Heart right ventricle (tissue), 16 donors: ENCODE measurements at regions not wholly inside any gene's neighbourhood (a gene's known extent, or its start where the extent isn't known, plus 50 kb on each side); places are given as distances from the start of the nearest gene placed in this dataset.

ENCODE experiments used
- ATAC-seq, 8 donors: fragments of 200-7000 bp; cut with Tn5 transposase; one replicate each; pipeline ENCODE4 v1.9.1; 2020; ENCODE audit warnings: mild to moderate bottlenecking in 8 of 8, moderate library complexity in 8 of 8, moderate number of reproducible peaks in 1 of 8
- DNase-seq, 2 donors: peaks; one replicate each; pipeline ENCODE4 v3.0.0-alpha.2; 2020
- H3K27ac ChIP-seq, 10 donors: fragments of 200-600 bp; sonication (generic) in 2 of 10; one replicate each; pipeline versions ENCODE4 v1.5.0 to v1.8.0; 2020 to 2022; ENCODE audit warnings: mild to moderate bottlenecking in 3 of 10
- H3K27me3 ChIP-seq, 7 donors: fragments of 200-600 bp; one replicate each; pipeline ENCODE4 v1.8.0; 2021 to 2022; ENCODE audit warnings: mild to moderate bottlenecking in 2 of 7
- H3K36me3 ChIP-seq, 9 donors: fragments of 200-600 bp; sonication (generic) in 1 of 9; one replicate each; pipeline versions ENCODE4 v1.5.0 to v1.8.0; 2020 to 2022; ENCODE audit warnings: mild to moderate bottlenecking in 2 of 9
- H3K4me1 ChIP-seq, 9 donors: fragments of 200-600 bp; sonication (generic) in 1 of 9; one replicate each; pipeline versions ENCODE4 v1.5.0 to v1.8.0; 2020 to 2022; ENCODE audit warnings: mild to moderate bottlenecking in 4 of 9
- H3K4me3 ChIP-seq, 10 donors: fragments of 200-600 bp; sonication (generic) in 2 of 10; one replicate each; pipeline versions ENCODE4 v1.5.0 to v1.8.0; 2020 to 2022; ENCODE audit warnings: mild to moderate bottlenecking in 7 of 10, moderate library complexity in 2 of 10
- H3K9me3 ChIP-seq, 11 donors: fragments of 200-600 bp in 10 of 11; sonication (generic) in 2 of 11; one replicate each; pipeline versions ENCODE4 v1.5.0 to v1.8.0; 2013 to 2022; ENCODE audit warnings: mild to moderate bottlenecking in 2 of 11, control low read depth in 1 of 11, moderate library complexity in 1 of 11
- CTCF ChIP-seq, 9 donors: fragments of 200-600 bp; sonication (generic) in 2 of 9; IDR thresholded peaks; one replicate each; pipeline versions ENCODE4 v1.5.0 to v1.8.0; 2021 to 2022; ENCODE audit warnings: antibody characterized with exemption in 9 of 9, mild to moderate bottlenecking in 5 of 9, moderate library complexity in 1 of 9
- WGBS, 2 donors: extraction: QIAGEN DNeasy Blood & Tissue Kit; methylation state at CpG; one replicate each; pipeline ENCODE4 v1.1.7; 2013; ENCODE audit warnings: inconsistent platforms in 1 of 2; 5-methylcytosine and 5-hydroxymethylcytosine counted together
- intact Hi-C, 10 donors: fragments of 100-400 bp; cut with DNase I; formaldehyde crosslinking; loops; one replicate each; pipeline versions ENCODE4 v1.11.1 to v1.14.2; 2022
- donor health status: Arrhythmogenic right ventricular cardiomyopathy.
- donor health status: ischemic (EF 13 %, LVEDD 7.1; RV severe dilation, severe dysfunction).
- donor health status: healthy with polysubstance abuse.
- donor health status: DM: no; HTN: yes; CAD: no.
- donor health status: DM: no; HTN: no; CAD: no.
- donor health status: ischemic (EF 25% LVEDD 6.9; RV normal size, moderate dysfunction).
- donor health status: ischemic (EF 25% LVEDD 5.7; RV mildly dilated, moderate dysfunction).
- donor health status: healthy.
- donor health status: DM: yes; HTN: yes; CAD: no.
- donor health status: Ischemic cardiomyopathy.
- donor health status: ischemic (EF 35%, LVEDD 5.7; RV mildly dilated, moderate dysfunction).
- donor health status: nonischemic (EF 11% LVEDD 7.7; RV severe dilation, severe dysfunction).
- donor health status: DM: yes; HTN: yes; CAD: no.
- donor health status: PGD.
- donor health status: ischemic (EF 29% LVEDD 5.4; RV normal size, mild dysfunction).
- donor health status: nonischemic (EF 23%, LVEDD 6.1; RV moderate dilation, normal function).

DNA sequence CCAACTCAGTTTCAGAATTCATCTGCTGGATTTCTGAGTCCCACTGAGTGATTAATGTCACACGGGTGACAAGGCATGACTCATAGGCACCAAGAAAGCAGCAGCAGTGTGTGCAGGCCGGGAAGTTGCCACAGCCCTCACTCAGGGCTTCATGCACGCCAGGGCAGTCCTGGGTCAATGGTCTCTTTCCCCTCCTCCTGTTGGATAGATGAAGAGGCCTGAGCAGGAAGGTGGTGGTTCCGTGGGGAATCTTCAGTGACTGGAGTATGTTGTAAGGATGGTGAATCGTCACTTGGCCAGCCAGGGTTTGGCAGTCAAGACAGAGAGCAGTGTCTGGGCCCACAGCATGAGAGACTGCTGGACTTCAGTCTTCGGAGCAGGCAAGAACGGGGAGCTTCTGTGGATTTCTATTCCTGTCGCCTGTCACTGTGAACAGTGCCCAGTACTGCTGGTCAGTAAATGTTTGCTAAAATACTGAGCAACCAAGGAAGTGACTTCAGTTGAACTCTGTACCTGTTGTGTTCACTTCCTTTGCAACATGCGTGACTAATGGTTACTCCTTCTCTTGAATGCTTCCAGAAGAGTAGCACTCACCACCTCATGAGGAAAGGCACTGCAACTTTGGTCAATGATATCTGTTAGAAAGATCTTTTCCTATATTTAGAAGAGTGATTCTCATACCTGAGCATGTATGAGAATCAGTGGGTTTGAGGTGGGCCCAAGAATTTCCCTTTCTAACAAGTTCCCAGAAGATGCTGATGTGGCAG, 62.0 kb upstream of the CD93 start:
- H3K4me3 ChIP-seq = peak overlapping the region in 1 of 10 donors; percentile 13
- peaks cover 11 to 92% (median 56%) of the 10 kb centered on the region in 9 donors for H3K4me1 ChIP-seq
- DNase-seq (peak in 1 of 2 donors; percentile 46), ATAC-seq (peak in 5 of 8 donors; percentile 17 to 65 (median 43))
- peak overlapping the region; percentile 4 to 92 (median 66) for H3K27ac ChIP-seq
- H3K27me3 ChIP-seq = no peaks in the 10 kb centered on the region
- H3K9me3 ChIP-seq = no peaks in the 10 kb centered on the region
- no peaks in the 10 kb centered on the region for H3K36me3 ChIP-seq
- TF ChIP-seq CTCF (IDR thresholded peaks at IDR 0.05) = no peak
- intact Hi-C loops = loop anchor here in 1 of 10 donors (10.0 kb wide), 1 partner anchor 47 kb away; no protein-coding TSS in a partner anchor
- WGBS, 2 donors = 57 to 73% methylated on average over 9 of the region's 9 CpGs

DNA sequence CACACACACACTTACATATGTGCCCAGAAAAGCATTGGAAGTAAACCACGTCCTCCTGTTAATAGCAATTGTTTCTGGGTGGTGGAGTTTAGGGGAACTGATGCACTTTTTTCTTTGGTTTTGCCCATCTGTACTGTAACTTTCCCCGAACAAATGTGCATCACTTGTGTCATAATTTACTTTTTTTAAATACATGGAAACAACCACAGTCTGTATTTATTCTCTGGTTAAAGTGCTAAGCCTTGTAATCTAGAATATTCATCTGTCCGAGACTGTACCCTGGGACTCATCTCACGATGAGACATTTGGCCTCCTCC, 61.5 kb upstream of the CD93 start:
- peaks cover 9 to 92% (median 56%) of the 10 kb centered on the region in 9 donors for H3K4me1 ChIP-seq

GRCh38 chr20:23146857-23147637, 60.9 kb upstream of the CD93 start:
- no peak for DNase-seq
- no peak for ATAC-seq
- Histone ChIP-seq H3K9me3 (no peaks in the 10 kb centered on the region), H3K27ac (peak overlapping the region in 7 of 10 donors; percentile 0 to 92 (median 69)), H3K36me3 (no peaks in the 10 kb centered on the region), H3K4me3 (no peak overlapping the region), H3K4me1 (peaks cover 13 to 92% (median 56%) of the 10 kb centered on the region in 9 donors), H3K27me3 (no peaks in the 10 kb centered on the region)
- 84 to 87% methylated on average over 7 of the region's 7 CpGs for WGBS, 2 donors
- intact Hi-C loops = loop anchor here in 1 of 10 donors (10.0 kb wide), 1 partner anchor 48 kb away; no protein-coding TSS in a partner anchor
- TF ChIP-seq CTCF (IDR thresholded peaks at IDR 0.05) = no peak

More for the DNA sequence above, 61.5 kb upstream of the CD93 start:
- DNase-seq (no peak), ATAC-seq (no peak)
- no peaks in the 10 kb centered on the region for H3K36me3 ChIP-seq
- 62 to 63% methylated on average over 4 of the region's 4 CpGs for WGBS, 2 donors
- intact Hi-C loops = loop anchor here in 1 of 10 donors (10.0 kb wide), 1 partner anchor 47 kb away; no protein-coding TSS in a partner anchor
- no peak for TF ChIP-seq CTCF (IDR thresholded peaks at IDR 0.05)
- H3K4me3 ChIP-seq = no peak overlapping the region
- H3K27ac ChIP-seq = peak overlapping the region in 7 of 10 donors; percentile 60 to 92 (median 72)
- no peaks in the 10 kb centered on the region for H3K9me3 ChIP-seq
- no peaks in the 10 kb centered on the region for H3K27me3 ChIP-seq

DNA sequence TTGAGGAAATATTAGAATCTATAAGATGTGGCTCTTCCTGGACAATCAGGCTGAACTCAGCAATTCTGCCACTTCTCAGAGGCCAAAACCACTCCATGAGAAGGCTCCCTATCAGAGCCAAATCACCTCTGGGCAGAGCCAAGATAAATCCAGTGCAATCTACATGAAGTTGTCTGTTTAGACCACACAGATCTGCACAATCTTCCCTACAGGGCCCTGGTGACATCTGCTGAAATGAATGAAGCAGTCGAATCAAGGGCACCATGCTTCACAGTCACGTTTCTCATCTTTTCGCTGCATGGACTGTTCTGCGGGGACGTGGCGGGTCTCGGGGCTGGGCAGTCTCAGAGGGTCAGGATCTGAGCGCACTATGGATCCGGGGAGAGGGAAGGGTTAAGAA, 60.1 kb upstream of the CD93 start:
- H3K36me3 ChIP-seq = no peaks in the 10 kb centered on the region
- no peak for DNase-seq
- TF ChIP-seq CTCF (IDR thresholded peaks at IDR 0.05) = no peak
- WGBS, 2 donors = 97% methylated on average over 9 of the region's 9 CpGs
- no peak for ATAC-seq
- H3K9me3 ChIP-seq = no peaks in the 10 kb centered on the region
- H3K27ac ChIP-seq = peak overlapping the region in 1 of 10 donors; percentile 92
- peaks cover 13 to 92% (median 53%) of the 10 kb centered on the region in 9 donors for H3K4me1 ChIP-seq
- intact Hi-C loops = loop anchor here in 1 of 10 donors (10.0 kb wide), 1 partner anchor 49 kb away; no protein-coding TSS in a partner anchor
- H3K27me3 ChIP-seq = no peaks in the 10 kb centered on the region
- no peak overlapping the region for H3K4me3 ChIP-seq
